ENCODE measurements at regions not wholly inside any gene's neighbourhood (a gene's known extent, or its start where the extent isn't known, plus 50 kb on each side); places are given as distances from the start of the nearest gene placed in this dataset.

GRCh38 chrX:144791298-144791697 lies 456.0 kb upstream of the SPANXN1 start:
- no peak for TF ChIP-seq CTCF (conservative IDR thresholded peaks at IDR 0.05; ENCODE audit: low read depth in 2 of 2)
- no peak for TF ChIP-seq EZH2 (IDR thresholded peaks at IDR 0.05; ENCODE audit: low read depth, unreplicated experiment)
- TF ChIP-seq REST (IDR thresholded peaks at IDR 0.05; ENCODE audit: unreplicated experiment): no peak
- TF ChIP-seq STAT1 (IDR thresholded peaks at IDR 0.05; ENCODE audit: unreplicated experiment): no peak
